ENCODE measurements at regions not wholly inside any gene's neighbourhood (a gene's known extent, or its start where the extent isn't known, plus 50 kb on each side); places are given as distances from the start of the nearest gene placed in this dataset.
"Not testable (repeated sequence)": the region's sequence is repeated elsewhere in the genome, so short reads cannot be mapped to it uniquely, and the experiment has no call there.

DNA sequence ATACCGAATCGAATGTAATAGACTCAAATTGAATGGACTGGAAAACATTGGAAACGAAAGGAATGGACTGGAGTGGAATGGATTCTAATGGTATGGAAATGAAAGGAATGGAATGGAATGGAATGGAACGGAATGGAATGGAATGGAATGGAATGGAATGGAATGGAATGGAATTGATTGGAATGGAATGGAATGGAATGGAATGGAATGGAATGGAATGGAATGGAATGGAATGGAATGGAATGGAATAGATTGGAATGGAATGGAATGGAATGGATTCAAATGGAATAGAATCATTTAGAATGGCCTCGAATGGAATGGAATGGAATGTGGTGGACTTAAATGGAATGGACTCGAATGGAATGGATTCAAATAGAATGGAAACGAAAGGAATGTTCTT is 1057.5 kb upstream of the USP9Y start:
- H3K4me1 Mint-ChIP-seq (ENCODE audit: low read depth in 2 of 2); ATAC-seq (replicated peaks); H3K36me3 Mint-ChIP-seq (ENCODE audit: insufficient read depth); H3K27ac Mint-ChIP-seq; H3K27me3 Mint-ChIP-seq; DNase-seq; H3K4me3 Mint-ChIP-seq: not testable (repeated sequence)
- H3K9me3 Mint-ChIP-seq: peaks cover 44 to 55% of the 10 kb centered on the region in 2 donors

DNA sequence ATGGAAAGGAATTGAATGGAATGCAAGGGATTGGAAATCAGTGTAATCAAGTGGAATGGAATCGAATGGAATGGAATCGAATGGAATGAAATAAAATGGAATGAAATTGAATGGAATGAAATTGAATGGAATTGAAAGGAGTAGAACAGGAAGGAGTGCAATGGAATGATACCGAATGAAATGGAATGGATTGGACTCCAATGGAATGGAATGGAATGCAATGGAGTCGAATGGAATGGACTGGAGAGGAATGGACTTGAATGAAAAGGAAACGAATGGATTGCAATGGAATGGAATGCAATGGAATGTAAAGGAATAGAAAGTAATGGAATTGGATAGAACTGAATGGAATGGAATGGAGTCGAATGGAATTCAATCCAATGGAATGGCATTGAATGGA is 1032.8 kb upstream of the USP9Y start:
- no peak for DNase-seq
- H3K9me3 Mint-ChIP-seq: peaks cover 0 to 82% of the 10 kb centered on the region in 2 donors
- H3K4me1 Mint-ChIP-seq (ENCODE audit: low read depth in 2 of 2): no peaks in the 10 kb centered on the region
- H3K4me3 Mint-ChIP-seq: no peak overlapping the region
- no peaks in the 10 kb centered on the region for H3K36me3 Mint-ChIP-seq (ENCODE audit: insufficient read depth)
- ATAC-seq (replicated peaks): no peak
- H3K27me3 Mint-ChIP-seq: no peaks in the 10 kb centered on the region
- H3K27ac Mint-ChIP-seq: no peak overlapping the region
